H1 (cell line): ENCODE measurements at regions not wholly inside any gene's neighbourhood (a gene's known extent, or its start where the extent isn't known, plus 50 kb on each side); places are given as distances from the start of the nearest gene placed in this dataset.

Experiments used
- CBX8 ChIP-seq: fragments of 300-800, 300-1000 bp; sonication (generic); IDR thresholded peaks from 2 replicates; pipeline ENCODE4 v1.7.1; 2016; ENCODE audit warnings: low read depth, low read length, borderline replicate concordance
- CHD2 ChIP-seq: IDR thresholded peaks from 2 replicates; pipeline ENCODE4 v1.6.1; 2012; ENCODE audit warnings: low read length, improper control_type of control experiment
- JUND ChIP-seq: IDR thresholded peaks from 2 replicates; pipeline ENCODE4 v1.6.1; 2011; ENCODE audit warnings: mild to moderate bottlenecking, improper control_type of control experiment, low read length
- POLR2A ChIP-seq, 2 experiments: IDR thresholded peaks; 1 replicate in 1 of 2; 2 replicates in 1 of 2; pipeline ENCODE4 v1.6.1; 2011; ENCODE audit warnings: low read depth in 2 of 2, low read length in 2 of 2, mild to moderate bottlenecking in 2 of 2; ENCODE audit errors: control extremely low read depth in 1 of 2
- POLR2AphosphoS5 ChIP-seq: IDR thresholded peaks from 2 replicates; pipeline ENCODE4 v1.6.1; 2011; ENCODE audit warnings: low read depth, low read length
- SP1 ChIP-seq: IDR thresholded peaks from 2 replicates; pipeline ENCODE4 v1.6.1; 2011; ENCODE audit warnings: low read depth, low read length
- USF2 ChIP-seq: IDR thresholded peaks from 2 replicates; pipeline ENCODE4 v1.6.1; 2011; ENCODE audit warnings: low read length, improper control_type of control experiment
- TF ChIP-seq, protein P1 (sequence below): IDR thresholded peaks from 2 replicates; pipeline ENCODE4 v1.6.1; 2012; ENCODE audit warnings: low read length, inconsistent platforms
- TF ChIP-seq, protein P2 (sequence below), 3 experiments: IDR thresholded peaks; 1 replicate in 2 of 3; 2 replicates in 1 of 3; pipeline versions ENCODE4 v1.5.1 to v1.6.1; 2011; ENCODE audit warnings: low read length in 3 of 3, mild to moderate bottlenecking in 3 of 3, inconsistent platforms in 2 of 3, low read depth in 1 of 3, moderate library complexity in 1 of 3; ENCODE audit not compliant: insufficient read depth in 1 of 3; ENCODE audit errors: control extremely low read depth in 1 of 3

GRCh38 chr4:67006791-67007190 lies 538.5 kb downstream of the CENPC start:
- TF ChIP-seq POLR2A (IDR thresholded peaks at IDR 0.05; ENCODE audit: control extremely low read depth in 1 of 2, low read depth in 2 of 2, low read length in 2 of 2) (no peak), CHD2 (no peak), CBX8 (no peak), JUND (no peak), SP1 (no peak), USF2 (no peak), POLR2AphosphoS5 (no peak)
- TF ChIP-seq, protein P1, sequence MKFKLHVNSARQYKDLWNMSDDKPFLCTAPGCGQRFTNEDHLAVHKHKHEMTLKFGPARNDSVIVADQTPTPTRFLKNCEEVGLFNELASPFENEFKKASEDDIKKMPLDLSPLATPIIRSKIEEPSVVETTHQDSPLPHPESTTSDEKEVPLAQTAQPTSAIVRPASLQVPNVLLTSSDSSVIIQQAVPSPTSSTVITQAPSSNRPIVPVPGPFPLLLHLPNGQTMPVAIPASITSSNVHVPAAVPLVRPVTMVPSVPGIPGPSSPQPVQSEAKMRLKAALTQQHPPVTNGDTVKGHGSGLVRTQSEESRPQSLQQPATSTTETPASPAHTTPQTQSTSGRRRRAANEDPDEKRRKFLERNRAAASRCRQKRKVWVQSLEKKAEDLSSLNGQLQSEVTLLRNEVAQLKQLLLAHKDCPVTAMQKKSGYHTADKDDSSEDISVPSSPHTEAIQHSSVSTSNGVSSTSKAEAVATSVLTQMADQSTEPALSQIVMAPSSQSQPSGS = no peak
- TF ChIP-seq, protein P2, sequence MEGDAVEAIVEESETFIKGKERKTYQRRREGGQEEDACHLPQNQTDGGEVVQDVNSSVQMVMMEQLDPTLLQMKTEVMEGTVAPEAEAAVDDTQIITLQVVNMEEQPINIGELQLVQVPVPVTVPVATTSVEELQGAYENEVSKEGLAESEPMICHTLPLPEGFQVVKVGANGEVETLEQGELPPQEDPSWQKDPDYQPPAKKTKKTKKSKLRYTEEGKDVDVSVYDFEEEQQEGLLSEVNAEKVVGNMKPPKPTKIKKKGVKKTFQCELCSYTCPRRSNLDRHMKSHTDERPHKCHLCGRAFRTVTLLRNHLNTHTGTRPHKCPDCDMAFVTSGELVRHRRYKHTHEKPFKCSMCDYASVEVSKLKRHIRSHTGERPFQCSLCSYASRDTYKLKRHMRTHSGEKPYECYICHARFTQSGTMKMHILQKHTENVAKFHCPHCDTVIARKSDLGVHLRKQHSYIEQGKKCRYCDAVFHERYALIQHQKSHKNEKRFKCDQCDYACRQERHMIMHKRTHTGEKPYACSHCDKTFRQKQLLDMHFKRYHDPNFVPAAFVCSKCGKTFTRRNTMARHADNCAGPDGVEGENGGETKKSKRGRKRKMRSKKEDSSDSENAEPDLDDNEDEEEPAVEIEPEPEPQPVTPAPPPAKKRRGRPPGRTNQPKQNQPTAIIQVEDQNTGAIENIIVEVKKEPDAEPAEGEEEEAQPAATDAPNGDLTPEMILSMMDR (IDR thresholded peaks at IDR 0.05; ENCODE audit: control extremely low read depth in 1 of 3, insufficient read depth in 1 of 3, low read depth in 1 of 3, low read length in 3 of 3) = no peak
